HG03039 (cell line): ENCODE measurements at regions not wholly inside any gene's neighbourhood (a gene's known extent, or its start where the extent isn't known, plus 50 kb on each side); places are given as distances from the start of the nearest gene placed in this dataset.

ENCODE experiments used
- ATAC-seq: cut with Tn5 transposase; IDR thresholded peaks from one replicate; pipeline ENCODE4 v1.9.1; 2021; ENCODE audit warnings: mild to moderate bottlenecking, moderate library complexity; ENCODE audit not compliant: unreplicated experiment

DNA sequence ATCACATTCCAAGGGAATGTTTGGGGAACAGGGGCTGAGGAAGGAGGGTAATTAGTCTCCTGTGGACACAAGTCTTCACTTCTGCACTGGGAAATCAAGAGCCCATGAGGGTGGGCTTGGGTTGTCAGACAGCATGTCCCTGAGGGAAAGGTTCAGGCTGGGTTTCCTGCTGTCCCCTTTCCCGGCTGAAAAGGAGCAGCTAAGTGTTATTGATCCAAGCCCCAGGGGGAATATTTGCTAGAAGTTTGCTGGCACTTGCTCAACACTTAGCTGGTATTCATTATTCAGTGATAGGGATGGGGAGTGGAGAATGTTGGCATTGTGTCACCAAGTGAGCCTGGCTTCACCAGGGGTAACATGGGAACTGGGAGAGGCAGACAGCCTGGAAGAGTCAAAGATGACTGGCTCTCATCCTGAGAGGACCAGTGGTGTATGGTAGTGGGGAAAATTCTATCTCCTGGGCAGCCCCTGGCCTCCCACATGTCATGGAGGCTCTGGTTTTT lies 344.4 kb upstream of the PODXL start:
- no peak for ATAC-seq

DNA sequence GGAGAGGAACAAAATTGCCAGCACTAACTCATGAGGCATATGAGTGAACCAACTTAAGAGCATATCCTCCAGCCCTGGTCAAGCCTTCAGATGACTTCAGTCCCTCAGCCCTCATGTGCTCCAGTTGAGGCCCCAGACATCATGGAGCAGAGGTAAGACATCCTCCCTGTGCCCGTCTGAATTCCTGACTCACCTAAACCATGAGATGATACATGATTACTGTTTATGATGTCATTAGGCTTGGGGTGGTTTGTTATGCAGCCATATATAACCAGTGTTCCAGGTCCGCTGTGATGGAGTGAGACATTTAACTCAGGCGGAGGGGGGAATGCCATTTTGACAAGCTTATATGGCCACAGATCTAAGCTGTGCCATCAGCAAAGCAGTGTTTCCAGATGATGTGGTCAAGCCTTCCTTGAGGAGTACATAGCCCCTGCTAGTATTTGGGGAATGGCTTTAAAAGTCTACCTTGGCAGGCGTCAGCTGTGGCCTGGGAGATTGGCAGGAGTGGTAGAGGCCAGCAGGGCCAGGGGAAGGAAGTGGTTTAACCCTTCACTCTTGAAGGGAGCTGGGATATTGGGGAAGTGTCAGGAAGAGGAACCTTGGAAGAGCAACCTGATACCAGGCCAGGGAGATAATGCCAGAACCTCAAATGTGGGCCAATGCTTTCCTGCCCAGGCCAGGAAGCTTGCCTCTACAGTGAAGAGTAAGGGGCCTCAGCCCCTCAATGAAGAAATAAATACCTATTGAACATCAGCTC lies 343.0 kb upstream of the PODXL start:
- no peak for ATAC-seq

DNA sequence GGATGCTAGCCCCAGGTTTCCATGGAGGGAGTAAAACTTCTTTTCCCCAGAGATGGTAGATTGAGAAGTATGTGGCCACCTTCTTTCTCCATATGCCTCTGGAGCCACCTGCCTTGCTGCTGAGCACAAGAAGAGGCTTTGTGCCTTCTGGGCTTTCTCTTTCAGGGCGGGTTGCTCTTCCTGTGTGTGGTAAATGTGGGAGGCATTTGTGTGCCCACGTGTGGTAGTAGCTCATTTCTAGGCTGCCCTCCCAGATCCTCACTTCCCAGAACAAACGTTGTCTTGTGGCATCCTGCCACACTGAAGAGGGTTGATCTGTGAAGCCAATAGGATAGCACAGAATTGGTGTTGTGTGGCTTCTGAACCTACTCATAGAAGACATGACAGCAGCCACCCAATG lies 342.0 kb upstream of the PODXL start:
- no peak for ATAC-seq

DNA sequence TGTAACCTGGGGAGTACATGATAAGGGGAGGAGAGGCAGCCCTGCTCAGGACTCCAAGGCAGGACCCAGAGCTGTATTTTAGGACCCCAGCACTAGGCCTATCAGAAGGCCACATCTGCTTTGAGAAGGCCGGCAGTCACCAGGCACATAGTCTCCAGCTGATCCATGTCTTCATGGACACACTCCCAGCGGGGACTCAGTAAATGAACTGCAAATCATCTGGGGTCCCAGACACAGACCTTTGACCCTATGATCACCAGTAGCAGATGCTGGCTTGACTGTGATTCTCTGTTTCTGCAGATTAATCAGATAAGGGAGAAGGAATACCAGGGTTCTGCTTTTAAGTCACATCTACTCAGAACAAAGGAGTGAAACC lies 341.4 kb upstream of the PODXL start:
- no peak for ATAC-seq

DNA sequence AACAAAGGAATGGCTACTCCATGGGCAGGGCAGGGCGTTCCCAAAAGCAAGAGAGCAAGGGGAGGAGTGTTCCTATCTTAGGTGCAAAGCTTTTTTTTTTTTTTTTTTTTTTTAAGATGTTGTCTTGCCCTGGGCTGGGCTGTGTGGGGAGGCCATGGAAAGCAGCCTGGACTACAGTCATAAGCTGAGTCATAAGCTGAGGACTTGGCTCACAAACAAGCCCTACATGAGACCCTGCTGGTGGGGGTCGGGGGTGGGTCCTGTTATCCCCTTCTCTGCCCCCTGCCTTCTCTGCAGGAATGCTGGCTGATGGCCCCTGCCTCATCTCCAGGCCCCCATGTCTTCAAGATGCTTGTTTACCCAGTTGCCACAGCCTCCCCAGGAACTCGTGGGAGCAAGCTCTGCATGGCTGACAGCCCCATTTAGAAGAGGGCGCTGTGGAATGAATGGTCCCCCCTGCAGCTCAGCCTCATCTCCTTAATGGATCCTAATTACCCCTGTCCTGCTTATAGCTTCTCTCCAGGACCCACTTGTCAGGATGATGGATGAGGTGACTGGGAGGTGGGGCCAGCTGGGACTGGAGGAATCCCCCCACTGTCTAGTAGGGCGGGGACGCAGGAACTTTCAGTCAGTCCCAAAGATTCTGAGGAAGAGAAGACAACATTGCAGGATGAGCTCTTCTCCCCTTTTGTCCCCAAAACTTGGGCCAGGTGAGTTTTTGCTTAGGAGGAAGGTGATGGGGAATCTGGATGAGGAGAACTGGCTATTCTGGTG lies 340.8 kb upstream of the PODXL start:
- ATAC-seq: no peak

DNA sequence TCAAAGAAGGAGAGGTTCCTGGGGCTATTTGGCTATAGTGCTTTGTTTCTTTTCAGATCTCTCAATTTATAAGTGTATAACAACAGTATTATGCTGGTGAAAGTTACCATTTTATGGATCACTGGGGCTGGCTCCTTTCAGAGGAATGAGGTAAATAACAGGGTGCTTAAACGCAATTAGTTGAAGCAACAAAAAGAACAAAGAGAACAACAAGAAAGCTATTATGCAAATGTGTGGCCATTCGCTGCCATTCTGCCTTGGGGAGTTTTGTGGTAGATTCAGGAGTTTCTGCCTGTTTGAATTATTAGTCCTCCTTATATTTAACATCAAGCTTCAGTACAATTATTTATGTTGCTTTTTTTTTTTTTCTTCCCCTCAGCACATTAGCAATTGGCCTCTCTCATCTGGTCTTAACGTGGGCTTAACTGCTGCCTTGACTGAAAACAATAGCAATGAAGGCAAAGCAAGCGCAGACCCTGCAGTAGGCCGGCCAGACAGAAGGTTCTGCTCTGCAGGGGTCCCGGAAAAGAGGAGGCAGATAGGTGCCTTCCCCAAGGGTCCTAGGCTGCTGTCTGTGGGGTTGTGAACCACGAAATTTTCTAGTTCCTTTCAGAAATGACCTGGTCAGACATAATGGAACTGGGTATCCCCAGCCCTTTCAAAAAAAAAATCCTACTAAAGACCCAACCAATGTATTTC lies 339.9 kb upstream of the PODXL start:
- no peak for ATAC-seq

DNA sequence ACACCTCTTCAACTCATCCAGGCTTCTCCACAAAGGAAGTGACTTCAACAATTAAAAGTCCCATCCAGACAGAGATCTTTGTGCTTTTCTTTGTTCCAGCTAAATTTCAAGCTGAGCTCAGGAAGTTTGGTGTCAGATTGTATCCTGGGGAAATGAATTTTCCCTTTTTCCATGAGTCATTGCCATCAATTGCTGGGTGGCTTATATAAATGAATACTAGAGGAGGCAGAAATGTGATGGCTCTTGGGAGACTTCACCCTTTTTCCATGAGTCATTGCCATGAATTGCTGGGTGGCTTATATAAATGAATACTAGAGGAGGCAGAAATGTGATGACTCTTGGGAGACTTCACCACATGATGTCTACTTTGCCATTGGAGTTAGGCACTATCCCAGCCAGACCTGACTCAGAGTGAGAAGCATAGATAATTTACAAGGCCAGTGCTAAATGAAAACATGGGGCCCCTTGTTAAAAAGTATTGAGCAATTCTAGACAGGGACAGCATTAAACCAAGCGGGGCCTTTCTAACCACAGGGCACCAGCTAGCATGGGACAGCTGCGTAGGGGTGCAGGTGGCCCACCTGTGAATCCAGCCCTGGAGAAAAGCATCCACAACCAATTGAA lies 339.2 kb upstream of the PODXL start:
- no peak for ATAC-seq

DNA sequence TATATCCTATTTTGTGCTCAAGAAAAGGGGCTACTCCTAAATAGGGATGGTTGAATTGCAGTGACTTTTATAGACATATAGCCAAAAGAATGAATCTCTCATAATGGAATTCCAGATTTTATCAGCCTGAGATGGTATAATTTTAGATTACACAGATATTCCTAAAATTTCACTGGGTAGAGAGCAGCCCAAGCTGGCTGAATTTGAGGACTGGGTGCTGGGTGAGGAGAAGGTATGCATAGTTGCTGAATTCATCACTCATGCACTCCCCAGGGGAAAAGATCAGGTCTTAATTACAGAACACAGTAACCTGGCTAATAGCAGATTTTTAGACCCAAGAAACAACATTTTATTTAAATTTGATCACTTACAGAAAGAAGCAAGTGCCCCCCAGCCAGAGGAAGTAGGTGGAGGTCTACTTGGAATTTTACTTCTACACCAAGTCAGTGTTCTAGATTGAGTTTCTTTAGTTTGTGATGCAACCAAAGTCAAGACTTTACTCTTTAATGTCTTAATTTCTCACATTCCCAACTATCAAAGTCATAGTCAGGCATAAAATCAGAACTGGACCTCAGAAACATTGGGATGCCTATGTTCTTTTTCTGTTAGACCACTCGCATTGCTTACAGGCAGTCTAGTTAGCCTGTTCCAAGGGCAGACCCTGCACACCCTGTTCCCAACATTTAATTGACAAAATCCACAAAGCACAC lies 337.4 kb upstream of the PODXL start:
- no peak for ATAC-seq

DNA sequence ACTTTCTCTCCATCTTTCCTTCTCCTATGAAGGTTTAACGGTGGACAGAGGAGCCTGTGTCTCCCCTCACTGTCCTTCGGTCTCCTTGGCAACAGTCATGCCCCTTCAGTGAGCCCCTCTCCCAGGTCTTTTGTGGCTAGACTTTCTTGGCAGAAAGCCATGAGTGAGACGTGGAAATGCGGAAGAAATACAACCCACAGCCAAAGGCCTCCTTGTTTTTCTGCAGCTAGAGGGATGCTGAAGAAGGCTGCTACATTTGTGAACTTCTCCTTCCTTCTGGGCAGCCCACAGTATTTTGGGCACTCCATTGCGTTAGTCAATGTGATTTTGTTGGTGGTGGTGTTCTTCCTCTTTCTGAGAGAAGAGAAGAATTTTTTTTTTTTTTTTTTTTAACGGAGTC lies 333.7 kb upstream of the PODXL start:
- no peak for ATAC-seq

DNA sequence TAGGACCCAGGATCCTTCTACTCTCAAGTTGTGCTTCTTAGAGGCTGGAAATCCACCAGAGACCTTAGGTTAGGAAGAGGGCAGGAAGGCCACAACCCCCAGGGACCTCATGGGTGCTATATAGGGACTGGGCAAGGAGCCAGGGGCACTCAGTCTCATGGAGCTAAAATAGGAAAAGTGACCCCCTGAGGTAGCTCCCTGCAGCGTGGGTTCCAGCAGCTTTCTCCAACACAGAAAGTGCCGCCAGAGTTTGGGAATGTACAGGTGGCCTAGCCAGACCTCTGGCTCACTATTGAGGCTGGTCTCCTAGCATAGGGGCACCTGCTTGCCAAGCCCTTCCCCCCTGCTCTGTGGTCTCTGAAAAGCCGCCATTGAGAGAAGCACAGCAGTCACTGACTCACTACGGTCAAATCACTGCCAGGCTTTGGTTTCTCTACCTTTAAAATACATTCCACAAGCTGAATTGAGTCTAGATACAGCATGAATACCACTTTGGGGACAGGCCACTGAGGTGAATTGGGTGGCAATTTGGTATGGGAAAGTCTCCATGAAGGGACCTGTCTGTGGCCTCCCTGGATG lies 333.2 kb upstream of the PODXL start:
- no peak for ATAC-seq

DNA sequence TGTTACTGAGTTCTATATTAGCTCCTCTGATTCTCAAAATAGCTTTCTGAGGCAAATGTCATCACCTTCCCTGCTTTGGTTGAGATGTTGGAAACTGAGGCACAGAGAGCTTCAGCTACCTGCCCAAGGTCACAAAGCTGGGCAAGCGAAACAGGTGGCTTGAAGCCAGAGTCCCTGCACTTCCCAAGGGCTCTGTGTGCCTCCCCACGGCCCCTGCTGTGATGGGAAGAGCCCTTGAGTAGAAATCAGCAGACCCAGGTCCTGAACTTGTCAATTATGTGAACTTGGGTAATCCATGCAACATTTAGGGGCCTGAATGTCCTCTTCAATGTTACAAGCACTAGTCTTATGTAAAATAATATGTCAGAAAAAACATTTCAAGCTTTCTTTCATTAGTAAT lies 327.3 kb upstream of the PODXL start:
- no peak for ATAC-seq

DNA sequence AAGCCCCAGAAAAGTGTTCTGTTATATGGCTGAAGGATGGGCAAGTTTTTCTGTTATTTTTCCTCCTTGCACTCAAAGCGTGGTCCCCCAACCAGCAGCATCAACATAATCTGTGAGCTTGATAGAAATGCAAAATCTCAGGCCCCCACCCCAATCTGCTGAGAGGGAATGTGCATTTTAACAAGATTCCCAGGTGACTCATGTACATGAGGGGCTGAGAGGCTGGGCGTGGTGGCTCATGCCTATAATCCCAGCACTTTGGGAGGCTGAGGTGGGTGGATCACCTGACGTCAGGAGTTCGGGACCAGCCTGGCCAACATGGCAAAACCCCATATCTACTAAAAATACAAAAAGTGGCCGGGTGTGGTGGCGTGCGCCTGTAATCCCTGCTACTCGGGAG lies 326.8 kb upstream of the PODXL start:
- no peak for ATAC-seq

DNA sequence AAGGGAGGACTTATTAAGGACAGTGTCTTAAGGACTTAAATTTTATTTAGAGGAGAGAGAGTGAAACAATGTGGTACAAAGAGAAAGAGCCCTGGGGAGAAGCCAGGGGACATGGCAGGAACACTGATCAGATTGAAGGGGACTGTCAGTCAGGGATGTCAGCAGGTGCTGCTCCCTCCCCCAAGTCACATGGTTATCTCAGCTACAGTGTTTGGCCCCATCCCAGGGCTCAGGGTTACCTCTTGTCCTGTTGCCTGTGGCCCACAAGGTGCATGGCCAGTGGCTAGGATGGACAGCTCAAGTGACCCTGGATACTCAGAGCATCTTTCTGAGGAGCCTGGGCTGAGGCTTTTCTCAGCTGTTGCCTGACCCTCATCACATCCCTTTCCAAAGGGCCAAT lies 325.9 kb upstream of the PODXL start:
- no peak for ATAC-seq

DNA sequence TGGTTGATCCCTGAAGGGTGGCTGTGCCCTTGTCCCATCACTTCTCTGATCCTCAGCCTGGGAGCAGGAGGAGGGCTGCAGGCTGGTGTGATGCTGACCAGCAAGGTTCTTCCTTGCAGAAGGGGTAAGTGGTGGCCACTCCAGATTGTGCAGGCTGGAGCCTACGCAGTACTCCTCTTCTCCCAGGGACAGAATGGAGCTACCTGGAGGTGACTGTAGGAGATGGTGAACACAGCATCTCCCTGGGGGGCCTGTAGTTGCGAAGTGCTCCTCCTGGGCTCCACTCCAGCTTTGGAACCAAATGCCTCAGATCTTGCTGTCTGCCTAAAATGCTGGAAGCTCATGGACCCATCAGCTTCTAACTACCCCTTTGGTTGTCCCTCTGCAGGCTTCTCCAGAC lies 323.6 kb upstream of the PODXL start:
- no peak for ATAC-seq

DNA sequence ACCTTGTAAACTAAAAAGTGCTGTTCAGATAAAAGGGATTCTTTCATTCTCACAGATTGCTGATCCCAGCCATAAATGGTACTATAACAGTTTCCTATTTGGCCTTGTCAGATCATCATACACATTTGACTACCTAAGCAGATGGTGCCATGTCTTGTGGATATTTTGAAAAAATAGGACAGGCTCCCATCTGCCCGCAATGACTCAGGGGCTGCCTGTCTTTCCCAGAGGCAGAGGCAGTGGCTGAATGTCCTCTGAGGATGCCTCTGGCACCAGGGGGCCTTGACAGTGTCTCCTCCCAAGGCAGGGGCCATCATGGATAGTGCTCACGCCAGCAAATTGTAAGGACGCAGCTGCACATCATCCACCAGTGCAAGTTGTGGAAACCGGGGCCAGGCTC lies 323.0 kb upstream of the PODXL start:
- ATAC-seq: no peak

DNA sequence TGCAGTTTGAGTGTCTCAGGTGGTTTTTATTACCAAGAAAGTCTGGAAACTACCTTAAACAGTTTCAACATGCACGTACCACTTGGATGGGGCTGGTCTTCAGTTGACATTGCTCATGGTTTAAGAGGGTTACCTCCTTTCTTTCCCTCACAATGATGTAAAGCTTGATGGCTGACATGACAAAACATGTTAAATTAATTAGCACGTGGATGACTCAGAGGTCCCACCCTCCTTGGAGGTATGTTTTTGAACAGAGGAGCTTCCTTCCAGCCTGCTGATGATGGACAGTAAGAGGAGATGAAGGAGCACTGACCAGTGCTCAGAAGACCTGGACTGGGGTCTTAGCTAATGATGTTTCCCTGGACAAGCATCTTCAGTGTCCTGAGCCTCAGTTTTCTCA lies 322.3 kb upstream of the PODXL start:
- ATAC-seq: no peak

DNA sequence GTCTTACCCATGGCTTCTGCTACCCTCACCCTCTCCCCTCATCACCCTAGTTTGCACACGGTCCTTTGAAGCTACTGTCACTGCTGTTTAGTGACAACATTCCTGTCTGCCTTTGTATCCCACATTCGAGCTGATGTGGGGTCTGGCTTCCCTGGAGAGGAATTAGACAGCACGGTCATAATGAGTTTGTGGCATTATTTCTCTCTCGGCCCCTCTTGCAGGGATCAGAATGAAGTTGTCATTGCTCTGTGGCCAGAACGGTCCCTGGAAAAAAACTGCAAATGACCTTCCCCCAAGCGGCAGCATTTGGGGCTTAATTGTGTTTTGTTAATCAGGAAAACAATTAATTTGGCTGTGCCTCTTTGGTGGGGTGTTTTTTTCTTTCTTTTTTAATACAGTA lies 317.2 kb upstream of the PODXL start:
- no peak for ATAC-seq

DNA sequence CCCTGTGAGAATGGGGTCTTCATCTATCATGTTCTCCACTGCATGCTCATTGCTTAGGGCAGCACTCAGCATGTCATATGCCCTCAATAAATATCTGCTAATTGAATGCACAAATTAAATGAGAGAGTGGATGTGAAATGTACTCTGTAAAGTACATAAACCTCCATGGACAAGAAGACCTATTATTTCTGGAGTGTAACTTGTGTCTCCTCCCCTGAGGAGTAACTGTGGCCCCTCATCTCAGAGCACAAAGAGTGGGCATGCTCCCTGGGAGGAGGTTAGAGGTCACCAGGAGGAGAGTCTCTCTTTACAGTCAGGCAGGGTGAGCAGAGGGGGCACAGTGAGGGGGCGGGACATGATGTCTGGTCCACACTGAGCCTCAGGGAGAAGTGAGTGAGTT lies 313.6 kb upstream of the PODXL start:
- ATAC-seq: no peak

DNA sequence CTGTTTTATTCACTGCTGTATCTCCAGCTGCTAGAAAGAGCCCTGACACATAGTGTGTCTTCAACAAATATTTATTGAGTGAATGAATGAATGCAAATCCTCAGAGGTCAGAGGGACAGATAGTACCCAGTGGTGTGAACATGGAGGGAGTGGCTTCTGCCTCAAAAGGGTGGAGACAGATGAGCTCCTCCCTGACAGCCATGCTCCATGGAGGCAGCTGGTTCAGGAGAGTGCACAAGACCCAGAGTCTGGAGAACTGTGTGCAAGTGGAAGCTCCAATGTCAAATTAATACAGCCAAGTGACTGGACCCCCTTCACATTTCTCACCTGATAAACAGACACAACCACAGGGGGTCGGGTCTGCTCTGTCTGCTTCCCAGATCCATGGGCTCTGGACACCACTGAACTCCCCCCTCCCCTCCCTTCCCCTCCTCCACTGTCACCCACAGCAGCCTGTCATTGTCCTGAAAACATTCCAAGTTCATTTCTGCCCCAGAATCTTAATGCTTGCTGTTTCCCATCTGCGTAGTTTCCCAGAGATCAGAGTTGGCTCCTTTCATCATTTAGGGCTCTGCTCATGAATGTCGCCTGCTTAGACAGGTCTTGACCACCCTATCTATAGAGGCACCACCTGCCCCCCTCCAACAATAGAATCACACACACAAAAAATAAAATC lies 312.9 kb upstream of the PODXL start:
- ATAC-seq: no peak

DNA sequence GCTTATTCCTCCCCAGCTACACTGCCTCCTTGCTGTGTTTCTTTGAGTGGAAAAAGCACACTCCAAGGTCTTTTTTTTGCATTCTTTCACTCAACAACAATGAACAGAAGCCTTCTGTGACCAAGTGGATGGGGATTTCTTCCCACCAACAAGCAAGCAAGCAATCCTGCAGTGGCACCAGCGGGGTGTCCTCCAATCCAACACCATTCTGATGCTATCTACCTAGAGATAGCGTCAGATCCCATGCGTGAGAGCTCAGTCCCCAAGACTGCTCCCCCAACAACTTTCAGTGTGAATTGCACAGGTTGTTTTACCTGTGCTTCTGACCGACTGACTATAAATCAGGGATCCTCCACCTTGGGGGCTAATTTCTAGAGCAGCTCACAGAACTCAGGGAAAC lies 311.0 kb upstream of the PODXL start:
- ATAC-seq: no peak
